Muscle of arm (tissue), 1 donor: ENCODE measurements at regions not wholly inside any gene's neighbourhood (a gene's known extent, or its start where the extent isn't known, plus 50 kb on each side); places are given as distances from the start of the nearest gene placed in this dataset.

Source experiments
- DNase-seq: peaks from one replicate; pipeline ENCODE4 v3.0.0-alpha.2; 2013

GRCh38 chr10:106467506-106467905, 697.0 kb downstream of the SORCS1 start:
- no peak for DNase-seq

DNA sequence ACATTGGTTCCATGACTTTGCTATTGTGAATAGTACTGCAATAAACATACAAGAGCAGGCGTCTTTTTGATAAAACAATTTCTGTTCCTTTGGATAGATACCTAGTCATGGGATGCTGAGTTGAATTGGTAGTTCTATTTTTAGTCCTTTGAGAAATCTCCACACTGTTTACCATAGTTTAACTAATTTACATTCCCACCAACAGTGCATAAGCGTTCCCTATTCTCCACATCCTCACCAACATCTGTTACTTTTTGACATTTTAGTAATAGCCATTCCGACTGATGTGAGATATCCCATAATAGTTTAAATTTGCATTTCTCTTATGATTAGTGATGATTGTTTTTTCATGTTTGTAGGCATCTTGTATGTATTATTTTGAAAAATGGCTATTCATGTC, 707.0 kb downstream of the SORCS1 start:
- no peak for DNase-seq

- no peak for DNase-seq
Observed at GRCh38 chr10:106454233-106454632, 710.3 kb downstream of the SORCS1 start.

- no peak for DNase-seq
Observed at GRCh38 chr10:106450966-106451365, 713.5 kb downstream of the SORCS1 start.

- no peak for DNase-seq
Observed at GRCh38 chr10:106446920-106447319, 717.6 kb downstream of the SORCS1 start.

DNA sequence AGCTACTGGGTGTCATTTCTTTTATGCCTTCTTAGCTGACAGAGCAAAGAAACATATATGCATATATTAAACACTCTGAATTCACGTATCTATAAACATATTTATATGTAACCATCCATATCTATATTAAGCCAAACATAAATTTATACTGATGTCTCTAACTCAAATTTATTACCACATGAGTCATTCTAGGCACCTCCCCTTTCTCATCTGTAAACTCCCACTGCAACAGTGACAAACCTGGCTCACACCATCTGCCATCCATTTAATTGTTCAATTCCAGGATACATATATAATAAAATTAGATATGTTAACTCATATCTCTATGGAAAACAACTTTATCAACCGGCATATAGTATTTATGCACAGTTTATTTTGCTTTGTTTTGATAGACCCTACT, 722.3 kb downstream of the SORCS1 start:
- DNase-seq = no peak

GRCh38 chr10:106440767-106441166, 723.7 kb downstream of the SORCS1 start:
- no peak for DNase-seq

GRCh38 chr10:106440355-106440754, 724.2 kb downstream of the SORCS1 start:
- no peak for DNase-seq

GRCh38 chr10:106439366-106439765, 725.1 kb downstream of the SORCS1 start:
- no peak for DNase-seq

- no peak for DNase-seq
Observed at GRCh38 chr10:106438386-106438785, 726.1 kb downstream of the SORCS1 start.

DNA sequence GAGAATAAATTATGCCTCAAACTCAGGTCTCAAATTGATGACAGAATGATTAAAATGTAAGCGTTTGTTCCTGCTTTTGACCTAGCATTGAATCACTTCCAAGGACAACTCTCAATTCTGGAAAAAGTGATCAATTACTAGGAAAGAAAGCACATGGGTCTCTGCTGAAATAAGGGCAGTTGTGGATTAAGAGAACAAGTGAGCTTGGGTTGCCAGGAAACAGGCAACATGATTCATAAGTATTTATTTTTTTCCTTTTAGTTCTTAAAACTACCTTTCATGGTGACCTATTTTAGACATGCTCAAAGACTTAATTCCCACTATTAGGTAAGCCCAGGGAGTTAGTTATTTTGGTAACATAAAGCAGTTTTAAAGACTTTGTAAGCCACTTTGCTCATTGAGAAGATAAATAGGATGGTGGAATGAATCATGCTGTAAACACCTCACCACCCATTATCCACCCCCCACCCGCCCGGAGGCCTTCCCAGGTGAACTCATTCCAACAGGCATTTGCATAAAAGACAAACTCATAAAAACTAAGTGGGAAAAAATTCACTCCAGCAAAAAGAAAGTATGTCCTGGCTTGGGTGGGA, 728.3 kb downstream of the SORCS1 start:
- DNase-seq = no peak

GRCh38 chr10:106435081-106435480, 729.4 kb downstream of the SORCS1 start:
- no peak for DNase-seq

DNA sequence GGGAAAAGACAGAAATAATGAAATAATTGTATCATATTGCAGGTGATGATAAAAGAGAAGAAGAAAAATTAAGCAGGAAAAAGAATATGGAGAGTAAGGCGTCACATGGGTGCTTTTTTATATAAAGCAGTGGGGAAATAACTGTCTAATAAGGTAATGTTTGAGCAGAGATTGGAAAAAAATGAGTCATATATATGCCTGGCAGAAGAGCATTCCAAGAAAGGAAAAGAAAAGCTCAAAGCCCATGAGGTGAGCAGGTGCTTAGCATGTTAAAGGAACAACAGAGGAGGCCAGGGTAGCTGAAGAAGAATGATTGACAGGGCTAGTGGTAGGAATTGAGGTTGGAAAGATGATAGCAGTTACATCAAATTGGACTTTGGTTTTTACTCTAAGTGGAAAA, 739.5 kb downstream of the SORCS1 start:
- DNase-seq = no peak

DNA sequence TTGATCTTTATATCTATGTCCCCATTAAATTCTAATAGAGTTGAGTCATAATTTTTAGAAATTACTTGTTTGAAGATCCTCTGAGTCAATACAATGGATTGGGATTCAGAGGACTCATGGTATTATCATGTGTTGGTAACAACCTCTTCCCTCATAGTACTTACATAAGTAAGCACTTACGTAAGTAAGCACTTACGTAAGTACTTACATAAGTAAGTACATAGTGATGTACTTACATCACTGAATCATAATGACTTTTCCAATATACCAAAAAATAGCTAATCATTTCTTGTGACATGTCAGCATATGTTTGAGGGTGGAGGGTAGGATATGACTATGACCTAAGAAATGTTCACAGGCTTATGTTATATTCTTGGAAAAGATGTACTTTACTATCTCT, 740.5 kb downstream of the SORCS1 start:
- DNase-seq = no peak

GRCh38 chr10:106410331-106410730, 754.2 kb downstream of the SORCS1 start:
- no peak for DNase-seq

DNA sequence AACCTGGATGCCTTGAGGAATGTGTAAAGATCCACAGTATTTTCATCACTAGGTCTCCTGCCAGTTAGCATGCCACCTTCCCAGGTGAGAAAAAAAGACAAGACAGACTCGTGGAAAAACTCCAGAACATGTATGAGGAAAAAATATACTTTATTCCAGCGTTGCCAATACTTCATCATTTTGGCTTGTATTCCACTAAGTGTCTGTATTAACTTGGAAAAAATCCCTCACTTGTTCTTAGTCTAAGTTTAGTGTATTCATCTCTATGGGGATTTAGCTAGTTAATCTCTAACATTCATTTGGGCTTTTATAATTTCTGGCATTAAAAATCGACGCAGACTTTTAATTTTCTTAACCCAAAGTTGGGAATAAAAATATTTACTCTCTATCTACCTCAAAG, 759.4 kb downstream of the SORCS1 start:
- DNase-seq = no peak

DNA sequence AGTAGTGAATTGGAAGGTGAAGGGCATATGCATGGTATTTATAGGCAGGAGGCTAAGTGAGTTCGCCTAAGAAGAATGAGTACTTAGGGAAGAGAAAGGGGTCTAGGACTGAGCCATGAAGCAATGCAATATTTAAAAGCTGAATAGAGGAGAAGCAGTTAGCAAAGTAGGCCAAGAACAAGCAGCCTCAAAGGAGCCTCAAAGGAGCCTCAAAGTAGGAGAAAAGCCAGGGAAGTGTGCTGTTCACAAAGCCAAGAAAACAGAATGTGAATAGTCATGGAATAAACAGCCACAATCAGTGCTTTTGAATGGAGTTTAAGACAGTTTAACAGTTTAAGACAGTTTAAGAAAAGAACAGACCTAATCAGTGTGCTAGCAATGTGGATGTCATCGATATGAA, 762.0 kb downstream of the SORCS1 start:
- peak; percentile 68 for DNase-seq

DNA sequence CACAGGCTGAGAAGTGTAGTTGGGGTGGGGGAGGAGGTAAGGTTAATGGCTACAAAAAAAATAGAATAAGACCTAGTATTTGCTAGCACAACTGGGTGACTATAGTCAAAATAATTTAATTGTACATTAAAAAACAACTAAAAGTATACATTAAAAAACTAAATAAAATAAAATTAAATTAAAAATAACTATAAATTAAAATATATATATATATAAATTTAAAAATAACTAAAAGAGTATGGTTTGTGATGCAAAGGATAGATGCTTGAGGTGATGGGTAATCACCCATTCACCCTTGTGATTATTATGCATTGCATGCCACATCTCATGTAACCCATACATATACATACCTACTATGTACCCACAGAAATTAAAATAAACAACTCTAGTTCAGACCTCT, 762.5 kb downstream of the SORCS1 start:
- no peak for DNase-seq

GRCh38 chr10:106401161-106401560, 763.3 kb downstream of the SORCS1 start:
- no peak for DNase-seq

DNA sequence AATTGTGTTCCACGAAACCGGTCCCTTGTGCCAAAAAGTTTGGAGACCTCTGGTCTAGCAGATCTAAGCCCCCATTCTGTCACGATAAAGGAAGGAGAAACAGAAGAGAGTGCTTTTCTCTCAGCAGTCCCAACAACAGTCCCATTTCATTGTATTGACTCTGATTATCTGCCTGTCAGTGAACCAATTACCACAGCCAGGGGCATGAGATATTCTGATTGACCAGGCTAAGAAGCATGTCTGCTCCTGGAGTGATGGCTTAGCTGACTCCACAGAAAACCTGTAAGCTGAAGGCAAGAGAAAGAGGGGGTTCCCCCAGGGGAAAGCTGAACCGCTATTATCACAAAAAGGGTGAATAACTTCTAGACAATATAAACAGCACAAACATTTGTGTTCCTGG, 765.4 kb downstream of the SORCS1 start:
- DNase-seq = no peak

DNA sequence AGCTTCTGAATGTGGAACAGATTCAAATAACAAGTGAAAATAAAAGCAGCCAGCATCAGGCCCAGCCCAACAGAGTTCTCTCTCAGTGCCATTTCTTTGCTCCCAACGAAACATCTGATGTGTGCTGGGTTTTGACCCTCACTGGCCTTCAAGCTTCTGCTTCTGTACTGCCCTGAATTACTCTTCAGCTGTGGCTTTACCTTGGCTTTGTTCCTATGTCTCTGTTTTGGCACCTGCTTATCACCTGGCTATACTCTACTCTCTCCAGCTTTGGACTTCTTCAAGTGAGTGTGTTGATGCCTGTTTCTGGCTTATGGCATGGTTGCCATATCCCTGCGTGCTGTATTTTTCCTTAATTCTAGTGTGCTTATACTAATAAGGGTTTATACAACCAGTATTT, 768.3 kb downstream of the SORCS1 start:
- no peak for DNase-seq

DNA sequence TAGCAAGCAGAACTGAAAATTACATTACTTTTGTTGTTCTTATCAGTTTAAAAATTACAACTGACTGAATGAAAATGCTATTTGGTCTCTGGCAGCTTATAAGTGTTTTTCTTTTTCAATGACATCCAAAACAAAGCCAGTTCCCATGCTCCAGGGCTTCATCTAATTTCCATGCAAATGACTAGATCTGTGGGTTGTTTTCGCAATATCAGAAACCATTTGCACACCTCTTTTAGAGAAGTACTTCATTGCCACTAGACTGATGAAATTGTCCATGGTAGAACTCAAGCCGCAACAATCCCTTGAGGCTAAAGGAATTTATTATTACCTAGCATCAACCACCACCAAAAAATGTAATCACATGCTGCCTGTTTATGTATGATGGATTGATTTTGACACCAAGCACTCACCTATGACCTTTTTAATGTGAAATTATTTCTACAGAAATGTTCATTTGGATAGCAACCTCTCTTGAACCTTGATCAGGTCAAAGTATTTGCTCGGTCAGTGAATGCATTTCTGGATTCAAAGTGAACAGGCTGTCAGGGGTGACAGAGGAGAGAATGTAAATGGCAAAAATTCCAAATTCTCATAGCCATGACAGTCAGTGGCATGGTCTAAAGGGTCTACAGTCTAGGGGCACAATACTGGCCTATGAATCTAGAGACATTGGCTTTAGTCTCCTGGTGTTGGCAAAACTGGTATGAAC, 769.3 kb downstream of the SORCS1 start:
- no peak for DNase-seq

- no peak for DNase-seq
Observed at GRCh38 chr10:106392778-106393177, 771.7 kb downstream of the SORCS1 start.

- no peak for DNase-seq
Observed at GRCh38 chr10:106387063-106387462, 777.4 kb downstream of the SORCS1 start.
